ENCODE measurements at regions not wholly inside any gene's neighbourhood (a gene's known extent, or its start where the extent isn't known, plus 50 kb on each side); places are given as distances from the start of the nearest gene placed in this dataset.
"Not testable (repeated sequence)": the region's sequence is repeated elsewhere in the genome, so short reads cannot be mapped to it uniquely, and the experiment has no call there.

- no peak overlapping the region for H3K4me3 ChIP-seq
- no peaks in the 10 kb centered on the region for H3K9me3 ChIP-seq
- no peaks in the 10 kb centered on the region for H3K36me3 ChIP-seq
- TF ChIP-seq, protein P1, sequence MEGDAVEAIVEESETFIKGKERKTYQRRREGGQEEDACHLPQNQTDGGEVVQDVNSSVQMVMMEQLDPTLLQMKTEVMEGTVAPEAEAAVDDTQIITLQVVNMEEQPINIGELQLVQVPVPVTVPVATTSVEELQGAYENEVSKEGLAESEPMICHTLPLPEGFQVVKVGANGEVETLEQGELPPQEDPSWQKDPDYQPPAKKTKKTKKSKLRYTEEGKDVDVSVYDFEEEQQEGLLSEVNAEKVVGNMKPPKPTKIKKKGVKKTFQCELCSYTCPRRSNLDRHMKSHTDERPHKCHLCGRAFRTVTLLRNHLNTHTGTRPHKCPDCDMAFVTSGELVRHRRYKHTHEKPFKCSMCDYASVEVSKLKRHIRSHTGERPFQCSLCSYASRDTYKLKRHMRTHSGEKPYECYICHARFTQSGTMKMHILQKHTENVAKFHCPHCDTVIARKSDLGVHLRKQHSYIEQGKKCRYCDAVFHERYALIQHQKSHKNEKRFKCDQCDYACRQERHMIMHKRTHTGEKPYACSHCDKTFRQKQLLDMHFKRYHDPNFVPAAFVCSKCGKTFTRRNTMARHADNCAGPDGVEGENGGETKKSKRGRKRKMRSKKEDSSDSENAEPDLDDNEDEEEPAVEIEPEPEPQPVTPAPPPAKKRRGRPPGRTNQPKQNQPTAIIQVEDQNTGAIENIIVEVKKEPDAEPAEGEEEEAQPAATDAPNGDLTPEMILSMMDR (IDR thresholded peaks at IDR 0.05), result no peak
- DNase-seq (no peak), ATAC-seq (no peak)
- H3K4me1 ChIP-seq, result no peaks in the 10 kb centered on the region
- no peaks in the 10 kb centered on the region for H3K27me3 ChIP-seq
- WGBS, 2 donors, result 76 to 77% methylated on average over 3 of the region's 3 CpGs
- intact Hi-C loops (cut with DNase I), result no loop called here
- no peak overlapping the region for H3K27ac ChIP-seq
Observed at GRCh38 chr14:38930022-38930421, 173.0 kb downstream of the SEC23A start.

DNA sequence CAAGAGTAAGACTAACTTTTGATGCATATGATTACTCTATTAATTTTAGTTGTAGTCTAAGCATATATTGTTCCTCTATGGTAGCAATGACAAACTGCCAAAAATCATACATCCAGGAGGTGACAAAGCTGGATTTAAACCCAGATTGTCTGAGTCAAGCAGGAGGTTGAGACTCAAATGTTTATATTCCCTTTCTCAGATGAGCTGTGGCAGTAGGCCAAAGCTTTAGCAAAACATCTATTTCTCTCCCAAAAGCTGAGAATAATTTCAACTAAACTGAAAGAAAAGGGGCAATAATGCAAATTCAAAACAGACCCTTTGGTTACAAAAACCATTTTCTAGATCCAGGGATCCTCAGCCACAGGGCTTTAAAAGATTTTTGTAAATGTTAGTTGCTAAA is 173.6 kb downstream of the SEC23A start:
- H3K9me3 ChIP-seq, result no peaks in the 10 kb centered on the region
- TF ChIP-seq, protein P1 (IDR thresholded peaks at IDR 0.05), result no peak
- ATAC-seq, result no peak

DNA sequence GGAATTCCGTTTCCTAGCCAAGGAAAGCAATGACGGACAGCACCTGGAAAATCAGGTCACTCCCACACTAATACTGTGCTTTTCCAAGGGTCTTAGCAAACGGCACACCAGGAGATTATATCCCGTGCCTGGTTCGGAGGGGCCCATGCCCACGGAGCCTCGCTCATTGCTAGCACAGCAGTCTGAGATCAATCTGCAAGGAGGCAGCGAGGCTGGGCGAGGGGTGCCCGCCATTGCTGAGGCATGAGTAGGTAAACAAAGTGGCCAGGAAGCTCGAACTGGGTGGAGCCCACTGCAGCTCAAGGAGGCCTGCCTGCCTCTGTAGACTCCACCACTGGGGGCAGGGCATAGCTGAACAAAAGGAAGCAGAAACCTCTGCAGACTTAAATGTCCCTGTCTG is 181.1 kb downstream of the SEC23A start:
- ATAC-seq; H3K4me1 ChIP-seq; H3K36me3 ChIP-seq; intact Hi-C loops (cut with DNase I); H3K27me3 ChIP-seq; H3K27ac ChIP-seq; H3K4me3 ChIP-seq; DNase-seq: not testable (repeated sequence)
- 92% methylated on average over 11 of the region's 11 CpGs for WGBS, 2 donors
- H3K9me3 ChIP-seq, result peaks cover 0 to 11% (median 0%) of the 10 kb centered on the region in 11 donors

More for the DNA sequence above, 173.6 kb downstream of the SEC23A start:
- Histone ChIP-seq H3K4me3 (no peak overlapping the region), H3K27ac (no peak overlapping the region), H3K27me3 (no peaks in the 10 kb centered on the region), H3K4me1 (no peaks in the 10 kb centered on the region), H3K36me3 (no peaks in the 10 kb centered on the region)
- no peak for DNase-seq
- intact Hi-C loops (cut with DNase I), result no loop called here

DNA sequence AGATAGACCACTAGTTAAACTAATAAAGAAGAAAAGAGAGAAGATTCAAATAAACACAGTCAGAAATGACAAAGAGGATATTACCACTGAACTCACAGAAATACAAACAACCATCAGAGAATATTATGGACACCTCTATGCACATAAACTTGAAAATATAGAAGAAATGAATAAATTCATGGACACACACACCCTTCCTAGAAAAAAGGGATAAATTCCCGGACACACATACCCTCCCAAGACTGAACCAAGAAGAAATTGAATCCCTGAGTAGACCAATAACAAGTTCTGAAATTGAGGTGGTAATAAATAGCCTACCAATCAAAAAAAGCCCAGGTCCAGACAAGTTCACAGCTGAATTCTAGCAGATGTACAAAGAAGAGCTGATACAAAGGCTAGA is 187.9 kb downstream of the SEC23A start:
- DNase-seq, result no peak
- 81 to 83% methylated on average over 1 of the region's 1 CpG for WGBS, 2 donors
- Histone ChIP-seq H3K4me1 (no peaks in the 10 kb centered on the region), H3K36me3 (no peaks in the 10 kb centered on the region), H3K9me3 (peaks cover 0 to 17% (median 0%) of the 10 kb centered on the region in 11 donors), H3K4me3 (no peak overlapping the region), H3K27ac (no peak overlapping the region), H3K27me3 (no peaks in the 10 kb centered on the region)
- ATAC-seq, result no peak
- TF ChIP-seq, protein P1 (IDR thresholded peaks at IDR 0.05), result no peak
- intact Hi-C loops (cut with DNase I), result no loop called here

DNA sequence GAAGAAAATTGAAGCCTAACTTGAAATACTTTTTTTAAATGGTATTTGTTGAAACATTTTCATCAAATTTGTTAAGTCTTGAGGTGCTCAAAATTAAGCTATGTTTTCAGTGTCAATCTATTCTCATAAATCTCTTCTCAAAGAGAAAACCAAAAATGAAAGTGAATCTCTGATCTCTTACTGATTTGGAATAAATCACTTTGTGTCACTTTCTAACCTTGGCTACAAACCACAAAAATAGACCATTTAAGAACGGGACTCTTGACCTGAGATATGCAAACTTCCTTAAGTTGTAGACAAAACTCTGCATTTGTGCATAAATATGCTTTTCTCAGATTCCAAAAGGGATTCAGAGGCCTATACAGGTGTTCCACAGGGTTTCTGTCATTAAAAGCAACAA is 192.9 kb downstream of the SEC23A start:
- ATAC-seq (no peak), DNase-seq (no peak)
- 35 to 56% methylated on average over 1 of the region's 1 CpG for WGBS, 2 donors
- H3K4me3 ChIP-seq, result no peak overlapping the region
- no peaks in the 10 kb centered on the region for H3K4me1 ChIP-seq
- no peaks in the 10 kb centered on the region for H3K36me3 ChIP-seq
- H3K9me3 ChIP-seq, result peaks cover 0 to 8% (median 0%) of the 10 kb centered on the region in 11 donors
- no peak overlapping the region for H3K27ac ChIP-seq
- intact Hi-C loops (cut with DNase I), result no loop called here
- TF ChIP-seq, protein P1 (IDR thresholded peaks at IDR 0.05), result no peak
- H3K27me3 ChIP-seq, result no peaks in the 10 kb centered on the region

All from heart right ventricle (tissue), 16 donors.